Renal cortical epithelial cell (primary cell): ENCODE measurements at regions not wholly inside any gene's neighbourhood (a gene's known extent, or its start where the extent isn't known, plus 50 kb on each side); places are given as distances from the start of the nearest gene placed in this dataset.

Source experiments
- DNase-seq: peaks from one replicate; pipeline ENCODE4 v3.0.0-alpha.2; 2011; ENCODE audit warnings: low read depth

GRCh38 chr12:24227551-24227950, 278.1 kb upstream of the SOX5 start:
- no peak for DNase-seq

DNA sequence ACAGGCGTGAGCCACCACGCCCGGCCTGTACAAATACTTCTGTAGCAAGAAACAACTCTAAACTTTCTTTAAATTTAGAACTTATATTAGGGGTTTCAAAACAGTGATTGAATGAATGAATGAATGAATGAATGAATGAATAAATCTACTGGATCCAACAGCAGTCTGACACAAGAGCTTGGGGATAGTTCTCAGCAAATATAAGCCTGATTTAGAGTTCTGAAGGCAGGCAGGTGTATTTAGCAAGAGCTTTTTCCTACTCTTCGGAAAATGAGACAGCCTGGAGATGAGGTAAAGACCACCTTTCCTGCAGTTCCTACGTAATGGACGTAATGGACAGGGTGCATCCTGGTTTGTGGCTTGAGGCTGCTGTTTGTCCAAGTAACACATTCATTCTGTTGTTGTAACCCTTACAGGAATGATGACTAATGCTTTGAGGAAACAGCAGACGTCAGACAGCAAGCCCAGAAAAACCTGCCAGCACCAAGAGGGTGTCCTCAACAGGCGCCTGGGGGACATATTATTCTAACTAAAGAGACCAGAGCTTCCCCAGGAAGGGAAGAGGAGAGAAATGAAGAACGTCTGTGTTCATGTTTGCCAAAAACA, 277.4 kb upstream of the SOX5 start:
- peak; percentile 96 for DNase-seq

DNA sequence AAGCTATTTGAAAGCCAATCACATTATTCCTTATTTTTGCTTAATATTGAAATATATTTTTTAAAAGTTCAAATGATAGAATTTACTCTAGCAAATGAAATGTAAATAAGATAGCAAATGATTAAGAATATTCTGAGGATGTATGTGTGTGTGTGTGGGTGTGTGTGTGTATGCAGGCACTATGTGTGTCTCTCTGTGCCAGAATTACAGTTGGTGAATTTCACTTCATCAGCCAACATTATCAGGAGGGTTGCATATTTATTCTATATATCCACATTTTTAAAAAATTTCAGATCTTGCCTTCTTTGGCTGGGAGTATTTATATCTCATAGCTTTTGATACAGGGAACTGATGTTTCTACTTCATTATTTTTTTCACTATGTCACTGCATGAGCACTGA, 274.9 kb upstream of the SOX5 start:
- DNase-seq, result no peak

- DNase-seq, result no peak
These were observed 274.5 kb upstream of the SOX5 start for GRCh38 chr12:24223926-24224325.

DNA sequence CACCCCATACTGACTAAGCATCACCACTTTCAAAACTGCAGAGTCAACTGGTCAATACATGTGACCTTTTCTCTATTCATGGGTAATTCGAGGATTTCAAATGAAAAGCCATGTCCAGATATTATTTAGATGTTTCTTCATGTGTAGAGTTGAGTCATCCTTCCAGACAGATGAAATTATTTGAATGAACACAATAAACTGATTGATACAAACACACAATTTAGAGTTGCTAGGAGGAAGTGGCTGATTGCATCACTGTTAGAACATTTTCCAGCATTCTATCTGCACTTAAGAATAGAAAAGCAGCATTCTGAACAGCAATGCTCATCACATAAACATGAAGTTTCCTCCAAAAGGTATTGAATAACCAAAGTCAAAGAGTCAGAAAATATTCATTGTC, 273.5 kb upstream of the SOX5 start:
- DNase-seq, result peak; percentile 88

GRCh38 chr12:24212496-24212895, 263.0 kb upstream of the SOX5 start:
- DNase-seq, result no peak

GRCh38 chr12:24206621-24207020, 257.2 kb upstream of the SOX5 start:
- peak; percentile 41 for DNase-seq

GRCh38 chr12:24201258-24201970, 251.9 kb upstream of the SOX5 start:
- DNase-seq, result peak; percentile 83

DNA sequence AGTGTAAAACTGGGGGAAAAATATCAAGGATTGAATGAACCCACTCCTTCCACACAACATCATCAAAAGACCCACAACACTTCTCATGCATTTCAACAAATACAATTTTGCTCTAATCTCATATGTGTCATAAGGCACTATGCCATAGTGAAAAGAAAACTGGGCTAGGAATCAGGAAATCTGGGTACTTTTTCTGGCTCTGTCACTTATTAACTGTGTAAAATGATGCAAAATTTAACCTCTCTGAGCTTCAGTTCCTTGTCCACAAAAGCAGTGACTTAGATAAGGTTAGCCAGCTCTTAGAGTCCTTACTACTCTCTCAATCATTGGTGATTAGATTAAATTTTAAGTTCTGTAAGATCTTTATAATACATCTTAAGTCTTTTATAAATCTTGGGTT, 250.5 kb upstream of the SOX5 start:
- DNase-seq, result peak; percentile 66

GRCh38 chr12:24198936-24199671, 249.6 kb upstream of the SOX5 start:
- DNase-seq, result peak; percentile 79

GRCh38 chr12:24198070-24198469, 248.6 kb upstream of the SOX5 start:
- DNase-seq, result peak; percentile 64

GRCh38 chr12:24197532-24197931, 248.1 kb upstream of the SOX5 start:
- no peak for DNase-seq

- DNase-seq, result no peak
These were observed 245.6 kb upstream of the SOX5 start for GRCh38 chr12:24195063-24195462.

- DNase-seq, result no peak
These were observed 241.6 kb upstream of the SOX5 start for GRCh38 chr12:24191117-24191516.

DNA sequence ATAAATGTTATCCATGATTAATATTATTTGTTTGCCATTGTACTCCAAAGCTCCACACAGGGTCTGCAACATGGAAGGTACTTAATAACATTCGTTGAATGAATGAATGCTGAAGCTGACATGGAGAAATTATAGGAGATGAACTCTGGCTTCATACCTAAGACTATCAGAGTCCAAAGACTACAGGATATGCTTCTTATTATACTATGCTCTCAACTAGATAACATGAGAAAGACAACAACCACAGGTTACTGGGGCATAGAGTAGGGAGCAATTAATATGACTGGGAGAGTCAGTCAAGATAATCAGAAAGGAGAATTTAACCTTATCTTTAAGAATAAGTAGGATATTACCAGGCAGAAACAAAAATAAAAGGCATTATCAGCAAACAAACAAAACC, 236.3 kb upstream of the SOX5 start:
- DNase-seq, result no peak

- no peak for DNase-seq
These were observed 228.4 kb upstream of the SOX5 start for GRCh38 chr12:24177889-24178288.

GRCh38 chr12:24175929-24176328, 226.5 kb upstream of the SOX5 start:
- no peak for DNase-seq

- DNase-seq, result no peak
These were observed 225.8 kb upstream of the SOX5 start for GRCh38 chr12:24175284-24175683.

DNA sequence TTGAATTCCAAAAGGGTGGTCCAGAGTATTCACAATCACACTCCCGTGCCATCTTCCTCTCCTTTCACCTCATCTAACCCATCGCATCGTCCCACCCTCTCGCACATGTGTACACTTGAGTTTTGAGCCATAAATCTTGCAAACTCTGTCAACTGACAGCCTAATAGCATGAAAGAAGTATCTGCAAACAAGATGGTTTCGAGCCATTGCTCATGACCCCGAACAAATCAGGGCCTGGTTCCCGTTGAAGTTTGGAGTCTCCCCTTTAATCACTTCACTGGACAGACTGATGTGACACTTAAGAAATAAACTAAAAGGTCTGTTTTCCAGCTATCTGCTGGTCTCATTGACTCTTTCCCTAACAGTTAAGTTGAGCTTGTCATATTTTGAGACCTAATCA, 223.6 kb upstream of the SOX5 start:
- DNase-seq, result no peak

GRCh38 chr12:24172773-24173066, 223.2 kb upstream of the SOX5 start:
- DNase-seq, result no peak

- DNase-seq, result no peak
These were observed 222.7 kb upstream of the SOX5 start for GRCh38 chr12:24172031-24172772.

GRCh38 chr12:24155042-24155441, 205.6 kb upstream of the SOX5 start:
- no peak for DNase-seq

DNA sequence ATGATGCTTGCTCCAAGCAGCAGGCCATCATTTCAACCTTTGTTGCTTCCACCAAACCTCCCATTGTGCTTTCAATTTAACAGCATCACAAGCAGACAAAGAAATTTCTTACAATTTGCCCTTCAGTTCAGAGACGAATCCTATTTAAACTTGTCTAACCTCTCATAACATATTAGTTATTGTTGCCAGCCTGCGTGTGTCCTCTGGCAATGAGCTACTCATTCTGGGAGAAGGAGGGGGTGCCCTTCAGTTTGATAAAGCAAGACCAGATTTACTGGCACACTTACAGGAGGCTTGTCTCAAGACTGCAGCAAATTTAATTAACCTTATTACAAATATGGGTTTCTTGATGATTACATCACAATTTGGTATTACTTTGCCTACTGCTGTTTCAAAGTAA, 203.6 kb upstream of the SOX5 start:
- no peak for DNase-seq
